Endothelial cell of umbilical vein (primary cell): ENCODE measurements at regions not wholly inside any gene's neighbourhood (a gene's known extent, or its start where the extent isn't known, plus 50 kb on each side); places are given as distances from the start of the nearest gene placed in this dataset.

Experiments used
- CTCF ChIP-seq, 2 donors: IDR thresholded peaks; 1 replicate in 1 of 2; 2 replicates in 1 of 2; pipeline ENCODE4 v1.5.1; 2011; ENCODE audit warnings: low read length in 2 of 2, mild to moderate bottlenecking in 2 of 2, moderate library complexity in 2 of 2, control low read depth in 1 of 2, inconsistent platforms in 1 of 2, low read depth in 1 of 2; ENCODE audit not compliant: insufficient read depth in 1 of 2; ENCODE audit errors: extremely low read depth in 1 of 2
- EZH2 ChIP-seq: IDR thresholded peaks from 2 replicates; pipeline ENCODE4 v1.6.1; 2012; ENCODE audit warnings: borderline replicate concordance, low read depth, mild to moderate bottlenecking, moderate library complexity, low read length, inconsistent platforms; ENCODE audit not compliant: severe bottlenecking
- MAX ChIP-seq: IDR thresholded peaks from 2 replicates; pipeline ENCODE4 v1.6.1; 2011; ENCODE audit not compliant: insufficient read depth, insufficient read length
- POLR2A ChIP-seq: IDR thresholded peaks from 2 replicates; pipeline ENCODE4 v1.6.1; 2012; ENCODE audit warnings: low read depth, mild to moderate bottlenecking, control low read depth, low read length

DNA sequence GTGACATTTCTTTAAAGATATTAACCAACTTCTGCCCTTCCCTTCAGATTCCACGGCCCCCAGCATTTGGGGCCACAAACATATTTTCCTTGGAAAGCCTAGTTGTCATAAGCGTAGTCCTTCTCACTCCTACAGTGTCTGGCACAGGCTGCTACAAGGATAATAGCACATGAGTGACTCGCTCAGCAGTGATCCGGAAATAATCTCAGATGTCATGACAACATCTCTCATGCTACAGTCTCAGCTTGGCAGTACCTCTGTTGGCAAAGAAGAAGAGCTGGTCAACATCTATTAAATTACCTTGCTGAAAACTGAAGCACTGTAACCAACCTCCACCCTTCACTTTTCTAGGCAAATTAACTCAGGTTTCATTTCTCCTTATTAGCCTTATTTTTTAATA is 351.7 kb downstream of the RAD51AP2 start:
- TF ChIP-seq EZH2 = no peak
- TF ChIP-seq CTCF (IDR thresholded peaks at IDR 0.05; ENCODE audit: extremely low read depth in 1 of 2, insufficient read depth in 1 of 2, low read depth in 1 of 2, low read length in 2 of 2) = no peak
- no peak for TF ChIP-seq MAX
- no peak for TF ChIP-seq POLR2A
